ENCODE measurements at regions not wholly inside any gene's neighbourhood (a gene's known extent, or its start where the extent isn't known, plus 50 kb on each side); places are given as distances from the start of the nearest gene placed in this dataset.
A peak's percentile ranks its signal among the peaks of the same experiment; 100 is the strongest.
"Not testable (repeated sequence)": the region's sequence is repeated elsewhere in the genome, so short reads cannot be mapped to it uniquely, and the experiment has no call there.

DNA sequence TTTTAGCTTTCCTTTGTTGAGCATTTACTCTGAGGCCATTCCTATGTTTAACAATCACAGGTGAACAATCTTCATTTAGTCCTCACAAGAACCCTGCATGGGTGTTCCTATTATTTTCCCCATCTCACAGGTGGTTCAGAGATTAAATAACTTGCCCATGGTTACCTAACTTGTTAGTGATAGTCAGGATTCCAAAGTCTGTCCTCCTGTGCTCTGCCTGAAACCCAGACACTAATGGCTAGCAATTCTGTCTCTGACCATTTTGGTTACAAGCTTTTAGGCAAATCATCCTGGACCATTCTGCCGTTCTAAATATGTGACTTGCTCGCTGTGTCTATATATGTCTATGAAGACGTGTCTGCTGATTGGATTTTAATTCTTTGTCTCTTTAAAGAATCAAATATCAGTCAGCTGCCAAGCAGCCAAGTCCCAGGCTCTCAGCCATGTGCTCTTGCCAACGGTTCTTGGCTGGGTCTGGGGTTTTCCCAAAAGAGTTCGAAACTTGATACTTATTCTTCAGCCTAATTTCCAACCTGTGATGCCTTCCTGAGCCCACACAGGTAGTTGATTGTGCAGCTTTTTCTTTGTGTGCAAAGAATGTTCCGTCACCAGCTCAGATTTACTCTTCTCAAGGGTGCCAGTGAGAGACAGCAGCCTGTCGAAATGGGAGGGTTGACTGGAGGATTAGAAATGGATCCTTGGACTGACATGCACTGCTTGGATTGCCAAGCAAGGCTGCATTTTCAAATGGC is 121.7 kb downstream of the NREP start:
- no peak for DNase-seq (ENCODE audit: low spot score)

DNA sequence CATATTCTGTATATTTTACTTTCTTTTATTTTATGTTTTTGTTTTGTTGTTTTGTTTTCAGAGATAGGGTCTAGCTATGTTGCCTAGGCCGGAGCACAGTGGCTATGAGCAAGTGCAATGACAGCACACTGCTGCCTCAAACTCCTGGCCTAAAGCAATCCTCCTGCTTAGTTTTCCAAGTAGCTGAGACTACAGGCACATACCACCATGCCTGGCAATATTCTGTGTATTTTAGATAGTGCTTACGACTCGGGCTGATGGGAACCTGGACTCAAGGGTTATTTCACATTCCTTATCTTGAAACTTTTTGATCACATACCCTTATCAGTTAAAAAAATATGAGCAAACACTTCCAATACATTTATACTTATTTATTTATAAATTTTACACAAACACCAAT is 119.0 kb upstream of the STARD4 start:
- no peak for DNase-seq (ENCODE audit: low spot score)

DNA sequence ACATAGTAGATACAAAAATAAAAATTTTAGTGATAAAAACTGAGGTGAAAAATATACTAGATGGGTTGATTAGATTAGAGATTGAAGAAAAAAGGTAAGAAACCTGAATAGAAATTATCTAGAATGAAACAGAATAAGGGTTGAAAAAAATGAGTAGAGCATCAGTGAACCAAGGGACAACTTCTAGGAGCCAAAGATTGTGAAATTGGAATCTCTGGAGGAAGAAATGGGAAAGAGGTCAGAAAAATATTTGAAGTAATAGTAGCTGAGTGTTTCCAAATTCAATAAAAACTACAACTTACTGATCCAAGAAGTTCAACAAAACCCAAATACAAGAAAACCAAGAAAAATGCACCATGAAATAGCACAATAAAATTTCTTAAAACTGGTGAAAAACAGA is 116.6 kb upstream of the STARD4 start:
- no peak for DNase-seq (ENCODE audit: low spot score)

DNA sequence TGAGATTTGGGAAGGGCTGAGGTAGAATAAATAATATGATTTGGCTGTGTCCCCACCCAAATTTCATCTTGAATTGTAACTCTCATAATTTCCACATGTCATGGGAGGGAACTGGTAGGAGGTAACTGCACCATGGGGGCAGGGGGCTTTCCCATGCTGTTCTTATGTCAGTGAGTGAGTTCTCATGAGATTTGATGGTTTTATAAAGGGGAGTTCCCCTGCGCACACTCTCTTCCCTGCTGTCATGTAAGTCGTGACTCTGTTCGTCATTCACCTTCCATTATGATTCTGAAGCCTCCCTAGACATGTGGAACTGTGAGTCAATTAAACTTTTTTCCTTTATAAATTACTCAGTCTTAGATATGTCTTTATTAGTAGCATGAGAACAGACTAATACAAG is 115.5 kb upstream of the STARD4 start:
- no peak for DNase-seq (ENCODE audit: low spot score)

DNA sequence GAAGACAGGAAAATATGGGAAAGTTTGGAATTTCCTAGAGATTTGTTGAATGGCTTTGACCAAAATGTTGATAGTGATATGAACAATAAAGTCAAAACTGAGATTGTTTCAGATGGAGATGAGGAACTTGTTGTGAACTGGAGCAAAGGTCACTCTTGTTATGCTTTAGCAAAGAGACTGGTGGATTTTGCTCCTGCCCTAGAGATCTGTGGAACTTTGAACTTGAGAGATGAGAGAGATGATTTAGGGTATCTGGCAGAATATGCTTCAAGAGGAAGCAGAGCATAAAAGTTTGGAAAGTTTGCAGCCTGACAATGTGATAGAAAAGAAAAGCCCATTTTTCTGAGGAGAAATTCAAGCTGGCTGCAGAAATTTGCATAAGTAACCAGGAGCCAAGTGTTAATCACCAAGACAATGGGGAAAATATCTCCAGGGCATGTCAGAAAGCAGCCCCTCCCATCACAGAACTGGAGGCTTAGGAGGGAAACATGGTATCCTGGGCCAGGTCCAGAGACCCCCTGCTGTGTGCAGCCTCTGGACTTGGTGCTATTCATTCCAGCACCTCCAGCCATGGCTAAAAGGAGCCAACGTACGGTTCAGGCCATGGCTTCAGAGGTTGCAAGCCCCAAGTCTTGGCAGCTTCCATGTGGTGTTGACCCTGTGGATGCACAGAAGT is 114.3 kb upstream of the STARD4 start:
- DNase-seq (ENCODE audit: low spot score) = no peak

DNA sequence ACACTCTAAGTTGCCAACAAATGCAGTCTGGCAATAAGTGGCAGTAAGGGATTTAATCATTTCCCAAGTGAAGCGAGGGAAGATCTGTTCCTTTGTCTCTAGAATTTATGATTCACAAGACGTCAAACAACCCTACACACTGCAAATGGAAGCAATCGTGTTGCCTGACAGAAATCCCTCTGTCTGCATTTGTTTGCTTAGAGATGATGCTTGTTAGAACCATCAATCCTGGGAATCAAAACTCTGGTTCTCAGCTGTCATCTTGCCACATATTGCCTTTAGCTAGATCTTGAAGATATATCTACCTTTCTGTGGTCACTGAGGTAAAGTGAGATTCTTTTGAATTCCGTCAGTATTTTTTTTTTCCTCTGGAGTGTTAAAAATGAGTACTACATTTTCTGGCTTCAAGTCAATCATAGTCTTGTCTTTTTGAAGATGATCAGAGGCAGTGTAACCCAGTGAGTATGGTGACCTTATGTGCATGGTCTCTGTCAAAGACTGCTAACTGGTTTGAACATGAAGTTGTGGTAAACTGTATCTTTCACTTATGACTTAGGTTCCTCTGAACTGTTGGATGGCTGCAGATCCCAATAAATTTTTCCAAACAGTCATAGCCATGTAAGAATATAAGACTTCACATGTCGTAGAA is 106.4 kb upstream of the STARD4 start:
- DNase-seq (ENCODE audit: low spot score) = no peak

DNA sequence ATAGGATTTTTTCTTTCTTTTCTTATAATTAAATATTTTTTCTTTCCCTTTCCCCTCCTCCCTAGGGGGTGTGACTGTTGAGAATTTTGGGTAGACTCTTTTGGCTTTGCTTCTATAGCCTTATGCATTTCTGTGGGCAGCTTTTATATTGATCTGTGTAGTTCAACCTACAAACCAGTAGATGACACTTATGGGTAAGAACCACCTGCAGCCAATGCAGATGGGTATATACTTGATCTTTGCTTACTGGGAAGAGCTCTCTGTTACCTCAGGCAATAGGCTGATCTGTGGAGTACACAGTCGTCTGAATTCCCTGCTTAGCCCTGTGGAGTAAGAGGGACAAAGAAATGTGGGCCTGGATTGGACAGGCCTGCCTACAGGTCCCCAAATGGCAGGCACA is 102.7 kb upstream of the STARD4 start:
- DNase-seq (ENCODE audit: low spot score) = no peak

DNA sequence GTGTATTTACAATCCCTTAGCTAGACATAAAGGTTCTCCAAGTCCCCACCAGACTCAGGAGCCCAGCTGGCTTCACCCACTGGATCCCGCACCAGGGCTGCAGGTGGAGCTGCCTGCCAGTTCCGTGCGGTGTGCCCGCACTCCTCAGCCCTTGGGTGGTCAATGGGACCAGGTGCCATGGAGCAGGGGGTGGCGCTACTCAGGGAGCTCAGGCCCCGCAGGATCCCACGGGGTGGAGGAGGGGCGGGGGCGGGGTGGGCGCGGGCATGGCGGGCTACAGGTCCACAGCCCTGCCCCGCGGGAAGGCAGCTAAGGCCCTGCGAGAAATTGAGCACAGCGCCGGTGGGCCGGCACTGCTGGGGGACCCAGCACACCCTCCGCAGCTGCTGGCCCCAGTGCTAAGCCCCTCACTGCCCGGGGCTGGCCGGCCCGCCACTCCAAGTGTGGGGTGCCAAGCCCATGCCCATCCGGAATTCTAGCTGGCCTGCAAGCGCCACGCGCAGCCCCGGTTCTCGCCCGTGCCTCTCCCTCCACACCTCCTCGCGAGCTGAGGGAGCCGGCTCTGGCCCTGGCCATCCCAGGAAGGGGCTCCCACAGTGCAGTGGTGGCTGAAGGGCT is 99.8 kb upstream of the STARD4 start:
- not testable (repeated sequence) for DNase-seq (ENCODE audit: low spot score)

DNA sequence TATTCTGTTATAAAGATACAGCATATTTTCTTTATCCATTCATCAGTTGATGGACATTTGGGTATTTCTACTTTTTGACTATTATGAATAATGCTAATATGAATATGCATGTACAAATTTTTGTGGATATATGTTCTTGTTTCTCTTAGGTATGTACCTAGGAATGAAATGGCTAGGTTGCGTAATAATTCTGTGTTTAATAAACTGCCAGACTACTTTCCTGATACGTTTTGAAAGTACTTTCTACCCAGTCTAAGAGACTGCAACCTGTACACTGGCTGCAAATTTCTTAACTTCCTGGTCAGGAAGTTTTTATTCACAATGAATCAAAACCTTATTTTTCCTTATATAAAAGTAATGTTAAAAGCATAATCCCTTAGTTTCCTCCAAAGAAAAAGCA is 93.9 kb upstream of the STARD4 start:
- DNase-seq (ENCODE audit: low spot score) = no peak

DNA sequence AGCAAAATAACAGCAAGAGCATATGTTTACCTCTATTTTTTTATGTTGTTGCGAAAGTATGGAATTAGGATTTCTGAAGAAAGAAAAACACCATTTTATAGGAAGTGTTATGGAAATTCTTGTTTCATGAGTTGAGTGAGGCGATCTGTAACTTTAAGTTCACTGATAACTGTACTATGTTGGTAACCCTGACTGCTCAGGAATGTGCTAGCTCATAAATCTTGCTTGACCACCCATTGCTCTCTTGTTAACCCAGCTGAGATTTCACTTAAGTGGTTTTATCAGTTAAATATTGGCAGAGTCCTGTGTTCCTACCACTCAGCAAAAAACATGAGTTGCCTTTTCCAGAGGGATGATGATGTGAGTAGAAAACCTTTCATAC is 91.1 kb upstream of the STARD4 start:
- peak; percentile 54 for DNase-seq (ENCODE audit: low spot score)

DNA sequence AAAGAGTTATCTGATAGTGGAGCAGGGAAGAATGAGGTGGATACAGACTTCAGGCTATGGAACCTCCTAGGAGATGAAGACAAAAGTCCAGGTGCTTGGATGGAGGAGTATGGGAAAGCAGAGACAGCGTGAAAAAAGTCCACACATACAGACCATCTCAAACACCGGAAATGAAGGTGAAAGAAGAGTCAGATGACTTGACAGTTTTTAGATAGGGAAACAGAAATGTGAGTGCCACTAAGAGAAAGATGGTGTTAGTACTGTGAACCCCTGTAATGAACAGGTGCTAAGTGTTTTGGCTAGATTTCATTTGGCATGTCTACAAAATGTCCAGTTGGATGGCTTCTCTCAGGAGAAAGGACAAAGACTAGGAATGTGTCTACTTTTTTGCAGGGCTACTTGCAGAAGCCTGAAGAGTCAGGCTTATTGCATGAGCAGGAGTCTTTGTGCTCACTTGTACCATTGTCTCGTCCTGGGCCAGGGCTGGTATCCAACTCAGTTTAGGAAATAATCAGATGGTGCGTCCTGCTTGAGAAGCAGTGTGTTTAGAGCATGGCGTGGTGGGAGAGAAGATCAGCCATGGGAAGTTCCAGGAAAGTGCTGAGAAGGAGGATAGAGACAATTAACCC is 90.6 kb upstream of the STARD4 start:
- DNase-seq (ENCODE audit: low spot score) = no peak

DNA sequence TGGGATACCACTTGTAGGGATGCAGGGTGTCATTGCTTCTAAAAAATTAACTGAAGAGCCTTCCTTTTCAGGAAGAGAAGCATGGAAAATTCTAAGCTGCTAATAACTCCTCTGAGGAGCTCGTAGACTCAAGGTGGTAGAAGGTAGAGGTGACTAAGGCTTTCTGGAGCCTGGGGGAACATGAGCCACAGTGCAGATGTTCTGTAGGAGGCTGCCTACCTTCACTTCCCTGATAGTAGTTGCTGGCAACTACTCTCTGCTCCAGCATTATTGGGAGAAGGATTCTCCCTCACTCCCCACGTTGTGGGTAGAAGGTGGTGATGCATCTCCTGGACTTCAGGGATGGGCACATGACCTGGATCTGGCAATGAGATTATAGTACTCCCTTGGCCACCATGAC is 86.7 kb upstream of the STARD4 start:
- no peak for DNase-seq (ENCODE audit: low spot score)

DNA sequence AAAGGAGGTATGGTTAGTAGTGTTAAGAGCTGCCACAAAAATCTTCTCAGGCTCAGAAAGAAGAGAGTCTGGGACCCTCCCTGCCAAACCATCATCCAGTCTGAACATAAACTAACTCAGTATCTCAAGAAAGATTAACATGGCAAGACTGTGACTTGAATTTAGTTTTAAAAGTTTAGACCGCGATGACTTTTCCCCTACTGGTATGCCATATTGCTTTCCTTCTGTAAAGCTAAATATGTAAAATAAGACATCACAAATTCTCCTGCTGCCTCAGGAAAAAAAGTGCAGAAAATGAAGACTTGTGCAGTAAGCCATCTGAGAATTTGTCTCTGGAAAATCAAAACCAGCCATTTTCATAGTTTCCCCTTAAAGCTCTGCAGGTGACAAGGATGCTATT is 85.2 kb upstream of the STARD4 start:
- no peak for DNase-seq (ENCODE audit: low spot score)

DNA sequence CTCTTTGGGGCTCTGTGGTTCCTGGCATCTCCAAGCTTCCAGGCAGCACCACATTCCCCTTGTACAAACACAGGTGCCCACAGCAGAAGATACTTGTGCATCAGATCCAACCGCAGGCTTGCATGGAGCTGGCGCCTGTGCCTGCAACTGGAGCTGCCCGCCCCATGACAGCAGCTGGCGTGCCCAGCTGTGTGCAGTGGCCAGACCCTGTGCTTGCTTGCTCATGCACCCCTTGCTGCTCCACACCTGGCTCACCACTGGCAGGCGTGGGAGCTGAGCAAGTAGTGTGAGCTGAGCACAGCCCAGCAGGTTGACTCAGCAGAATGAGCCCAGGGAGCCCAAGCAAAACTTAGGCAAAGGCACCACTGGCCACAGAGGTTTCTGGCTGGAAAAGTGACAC is 84.4 kb upstream of the STARD4 start:
- no peak for DNase-seq (ENCODE audit: low spot score)

DNA sequence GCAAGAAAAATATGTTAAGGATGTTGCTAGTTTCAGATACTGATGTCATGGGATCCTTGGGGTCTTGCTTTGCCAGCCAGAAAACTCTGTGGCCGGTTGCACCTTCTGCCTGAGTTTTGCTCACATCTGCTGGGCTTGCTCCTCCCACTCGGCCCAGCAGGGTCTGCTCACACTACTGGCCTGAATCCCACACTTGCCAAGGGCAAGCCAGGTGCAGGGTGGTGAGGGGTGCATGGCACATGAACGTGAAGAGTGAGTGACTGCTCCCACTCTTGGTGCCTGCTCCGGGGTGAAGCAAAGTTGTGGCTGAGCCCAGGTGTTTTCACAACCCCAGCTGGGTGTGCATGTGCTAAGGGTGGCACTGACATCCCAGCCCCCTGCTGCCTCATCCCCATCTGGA is 83.1 kb upstream of the STARD4 start:
- DNase-seq (ENCODE audit: low spot score) = no peak

DNA sequence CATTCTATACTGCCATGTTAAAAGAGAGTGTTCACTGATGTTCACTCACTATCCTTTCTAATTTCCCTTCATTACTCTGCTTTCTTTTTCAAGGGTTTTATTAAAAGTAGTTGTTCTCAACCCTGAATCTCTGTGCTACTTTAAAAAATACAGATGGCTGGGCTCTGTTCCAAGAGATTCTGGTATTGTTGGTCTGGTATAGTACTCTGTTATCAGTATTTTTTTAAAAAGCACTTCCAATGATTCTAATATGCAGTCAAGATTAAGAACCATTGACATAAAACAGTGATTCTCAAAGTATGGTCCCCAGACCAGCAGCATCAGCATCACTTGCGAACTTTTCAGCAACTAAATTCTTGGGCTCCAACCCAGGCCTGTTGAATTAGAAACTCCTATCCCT is 77.0 kb upstream of the STARD4 start:
- no peak for DNase-seq (ENCODE audit: low spot score)

DNA sequence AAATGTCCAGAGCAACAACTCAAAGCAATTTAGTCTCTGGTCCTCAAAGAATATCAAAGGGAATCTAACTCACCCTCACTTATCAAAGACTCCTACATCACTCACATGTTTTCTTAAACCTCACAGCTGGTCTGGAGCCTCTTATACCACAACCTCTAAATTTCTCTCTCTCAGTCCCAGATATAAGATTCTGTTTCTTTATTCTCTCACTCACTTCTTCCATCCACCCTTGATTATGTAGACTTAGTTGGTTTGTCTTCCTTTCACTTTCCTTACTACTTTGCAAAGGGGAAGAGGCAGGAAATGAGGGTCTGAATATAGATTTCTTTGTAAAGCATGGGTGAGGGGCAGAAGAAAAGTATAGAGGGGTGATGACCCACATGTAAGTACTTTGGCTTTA is 75.4 kb upstream of the STARD4 start:
- DNase-seq (ENCODE audit: low spot score) = no peak

DNA sequence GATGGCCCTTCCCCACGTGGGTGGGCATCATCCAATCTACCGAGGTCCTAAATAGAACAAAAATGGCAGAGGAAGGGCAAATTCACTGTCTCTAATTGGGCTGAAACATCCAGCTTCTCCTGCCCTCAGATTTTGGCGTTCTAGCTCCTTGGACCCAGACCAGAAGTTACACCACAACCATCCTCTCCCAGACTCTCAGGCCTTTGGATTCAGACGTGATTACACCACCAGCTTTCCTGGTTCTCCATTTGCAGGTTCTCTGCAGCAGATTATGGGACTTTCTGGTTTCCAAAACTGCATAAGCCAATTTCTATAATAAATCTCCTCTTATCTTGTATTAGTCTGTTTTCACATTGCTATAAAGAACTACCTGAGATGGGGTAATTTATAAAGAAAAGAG is 73.6 kb upstream of the STARD4 start:
- no peak for DNase-seq (ENCODE audit: low spot score)

DNA sequence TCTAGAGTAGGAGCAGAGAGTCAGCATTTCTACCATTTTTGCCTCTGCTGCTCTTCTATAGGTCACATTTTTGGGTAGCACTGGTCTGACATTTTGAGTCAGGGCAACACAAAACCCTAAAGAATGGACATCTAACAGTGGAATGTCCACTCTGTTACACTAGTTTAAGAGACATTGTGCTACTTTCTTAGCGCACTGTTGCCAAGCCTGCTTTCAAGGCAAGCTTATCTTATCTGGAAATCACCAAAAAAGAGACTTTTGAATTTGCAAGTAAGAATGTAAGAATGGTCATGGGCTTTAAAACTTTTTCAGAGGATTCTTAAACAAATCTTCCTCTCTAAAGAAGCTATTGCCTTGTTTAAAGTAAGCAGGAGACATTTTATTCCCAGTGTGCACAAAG is 73.0 kb upstream of the STARD4 start:
- no peak for DNase-seq (ENCODE audit: low spot score)

DNA sequence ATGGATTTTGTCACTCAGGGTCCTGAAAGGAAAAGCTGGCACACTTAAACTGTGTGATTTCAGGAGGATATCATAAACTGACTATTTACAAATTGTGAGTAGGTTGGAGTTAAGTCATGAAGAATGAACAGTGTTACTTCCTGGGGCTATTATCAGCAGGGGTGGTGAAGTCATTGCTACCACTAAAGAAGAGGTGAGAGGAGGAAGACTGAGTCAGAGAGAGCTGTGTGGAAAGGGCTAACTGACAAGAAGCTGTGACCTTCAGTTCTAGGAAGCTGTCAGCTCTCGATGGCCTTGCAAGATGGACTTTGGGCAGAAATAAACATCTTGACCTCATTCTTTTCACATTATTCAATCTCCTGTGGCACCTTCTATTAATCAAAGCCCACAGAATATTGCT is 72.3 kb upstream of the STARD4 start:
- peak; percentile 18 for DNase-seq (ENCODE audit: low spot score)

DNA sequence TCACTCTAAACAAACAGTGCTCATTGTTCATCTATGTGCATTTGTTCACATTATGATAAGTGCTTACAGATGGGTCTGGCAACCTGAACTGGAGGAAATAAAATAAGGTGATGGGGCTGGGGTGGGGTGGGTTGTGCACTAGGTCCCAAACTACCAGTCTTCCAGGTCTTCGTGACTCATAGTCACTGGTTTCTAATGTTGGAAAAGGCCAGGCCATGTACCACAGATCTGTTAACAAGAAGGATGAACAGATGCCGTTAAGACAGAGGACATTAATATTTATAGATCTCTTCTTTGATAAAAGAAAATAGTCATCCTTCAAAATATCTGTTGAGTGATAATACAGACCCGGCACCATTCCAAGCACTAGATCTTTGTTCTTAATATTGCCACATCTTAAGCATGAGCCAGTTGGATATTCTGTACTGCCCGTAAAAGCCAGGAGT is 71.4 kb upstream of the STARD4 start:
- DNase-seq (ENCODE audit: low spot score) = no peak

DNA sequence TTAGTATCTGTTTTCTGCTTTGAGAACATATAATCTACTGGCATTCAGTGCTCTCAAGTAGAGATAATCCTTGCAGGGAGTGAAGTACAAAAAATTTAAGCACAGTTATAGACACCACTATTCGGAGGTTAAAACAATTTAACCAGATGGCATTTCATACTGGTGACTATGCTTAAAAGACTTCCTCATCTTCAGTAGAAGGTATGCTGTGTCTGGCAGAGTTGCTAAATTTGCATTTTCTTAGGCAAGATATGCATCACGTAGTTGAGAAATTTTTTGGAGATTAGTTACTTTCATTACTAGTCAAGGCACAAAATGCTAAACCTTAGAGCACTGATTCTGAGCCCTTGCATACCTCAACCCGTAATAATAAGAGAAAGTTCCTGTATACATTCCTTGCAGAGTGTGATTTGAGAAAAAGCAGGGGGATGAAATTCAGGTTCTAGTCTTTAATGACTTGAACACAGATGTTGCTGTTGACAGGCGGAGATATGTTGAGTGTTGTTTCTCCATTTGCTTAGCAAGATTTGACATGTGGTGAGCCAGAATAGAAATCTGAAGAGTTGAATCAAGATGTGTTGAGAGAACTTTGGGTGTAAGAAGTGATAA is 70.8 kb upstream of the STARD4 start:
- DNase-seq (ENCODE audit: low spot score) = no peak

All from A172 (cell line).